ENCODE measurements at regions not wholly inside any gene's neighbourhood (a gene's known extent, or its start where the extent isn't known, plus 50 kb on each side); places are given as distances from the start of the nearest gene placed in this dataset.

DNA sequence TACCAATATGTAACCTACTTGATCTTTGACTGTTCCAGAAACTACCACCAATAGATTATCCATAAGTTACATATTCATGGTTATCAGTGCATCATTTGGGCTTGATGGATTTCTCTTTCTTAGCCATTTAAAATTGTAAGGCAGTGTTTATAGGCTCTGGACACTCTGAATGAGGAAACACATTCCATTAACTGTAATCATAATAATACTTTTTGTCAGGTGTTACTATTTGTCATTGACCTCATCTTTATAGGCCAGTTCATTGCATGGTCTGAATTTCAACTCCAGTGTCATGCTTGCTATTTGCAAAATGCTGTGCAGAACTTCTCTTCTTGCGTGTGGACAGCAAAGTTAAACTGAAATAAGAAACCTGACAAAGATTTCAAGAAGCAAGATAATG lies 1340.2 kb upstream of the ZEB2 start:
- intact Hi-C loops (cut with micrococcal nuclease) = no loop called here
- DNase-seq (no peak), ATAC-seq (ENCODE audit: low read depth) (no peak)
- Histone ChIP-seq H4K20me1 (ENCODE audit: control insufficient read depth, insufficient read depth, low read length, poor library complexity, severe bottlenecking) (no peaks in the 10 kb centered on the region), H3K4me1 (ENCODE audit: control insufficient read depth in 2 of 2, insufficient read depth in 2 of 2, low read length in 2 of 2) (no peaks in the 10 kb centered on the region), H3K79me2 (ENCODE audit: control insufficient read depth, insufficient read depth, low read length) (no peaks in the 10 kb centered on the region), H2AFZ (ENCODE audit: insufficient read depth, low read depth, low read length, poor library complexity, severe bottlenecking) (no peak overlapping the region), H3K4me3 (ENCODE audit: control extremely low read depth in 1 of 5, extremely low read depth in 1 of 5, insufficient read depth in 1 of 5, low read depth in 2 of 5, low read length in 4 of 5) (no peak overlapping the region), H3K36me3 (replicated peaks in 1 of 2; ENCODE audit: control extremely low read depth in 1 of 2, control insufficient read depth in 1 of 2, extremely low read depth in 1 of 2, insufficient read depth in 2 of 2, low read length in 1 of 2) (no peaks in the 10 kb centered on the region), H3K27ac (ENCODE audit: low read length in 2 of 2) (no peak overlapping the region), H3K27me3 (replicated peaks in 1 of 4; ENCODE audit: control extremely low read depth in 1 of 4, control insufficient read depth in 3 of 4, insufficient read depth in 4 of 4, low read length in 3 of 4) (no peaks in the 10 kb centered on the region), H3K9ac (ENCODE audit: low read length) (no peak overlapping the region), H3K4me2 (replicated peaks; ENCODE audit: low read depth, low read length, poor library complexity, severe bottlenecking) (no peak overlapping the region), H3K9me3 (ENCODE audit: control extremely low read depth in 1 of 3, control insufficient read depth in 2 of 3, insufficient read depth in 1 of 3, low read length in 2 of 3) (no peaks in the 10 kb centered on the region)
- H3K4me3 Mint-ChIP-seq = no peak overlapping the region
- no peaks in the 10 kb centered on the region for H3K9me3 Mint-ChIP-seq (ENCODE audit: insufficient read depth)
- no peaks in the 10 kb centered on the region for H3K4me1 Mint-ChIP-seq
- TF ChIP-seq CTCF (IDR thresholded peaks at IDR 0.05) (no peak), EZH2 (IDR thresholded peaks at IDR 0.05; ENCODE audit: borderline replicate concordance, insufficient read depth, low read depth, low read length, poor library complexity, severe bottlenecking) (no peak)
- H3K27me3 Mint-ChIP-seq = no peaks in the 10 kb centered on the region
- no peak overlapping the region for H3K27ac Mint-ChIP-seq
- CTCF ChIA-PET = no interaction called here
- no CpG with 5 or more reads among the region's 1 CpG for WGBS (ENCODE audit: insufficient coverage)
- POLR2A ChIA-PET = no interaction called here

DNA sequence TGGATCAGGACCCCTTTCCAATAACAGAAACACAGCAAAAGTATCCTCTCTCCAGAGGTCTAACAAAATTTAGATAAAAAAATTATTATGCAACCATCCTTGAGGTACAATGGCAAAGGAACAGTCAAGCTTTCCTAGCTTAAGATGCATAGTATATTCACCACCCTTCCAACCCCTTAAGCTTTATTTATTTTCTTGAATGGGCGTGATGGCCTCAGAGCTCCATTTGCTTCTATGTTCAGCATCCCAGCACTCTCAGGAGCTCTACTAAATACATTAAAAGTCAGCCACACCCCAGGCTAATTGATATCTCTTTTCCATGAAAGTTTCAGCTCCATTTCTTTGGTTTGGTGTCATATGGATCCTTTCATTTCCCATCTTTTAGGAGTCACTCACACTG lies 1335.2 kb upstream of the ZEB2 start:
- no peaks in the 10 kb centered on the region for H3K79me2 ChIP-seq (ENCODE audit: control insufficient read depth, insufficient read depth, low read length)
- H3K27me3 Mint-ChIP-seq = no peaks in the 10 kb centered on the region
- WGBS (ENCODE audit: insufficient coverage) = no CpG with 5 or more reads among the region's 1 CpG
- no peak overlapping the region for H3K27ac Mint-ChIP-seq
- no peaks in the 10 kb centered on the region for H3K4me1 Mint-ChIP-seq
- H3K9ac ChIP-seq (ENCODE audit: low read length) = no peak overlapping the region
- H3K4me2 ChIP-seq (replicated peaks; ENCODE audit: low read depth, low read length, poor library complexity, severe bottlenecking) = no peak overlapping the region
- no peak for DNase-seq
- H3K9me3 Mint-ChIP-seq (ENCODE audit: insufficient read depth) = no peaks in the 10 kb centered on the region
- TF ChIP-seq EZH2 (IDR thresholded peaks at IDR 0.05; ENCODE audit: borderline replicate concordance, insufficient read depth, low read depth, low read length, poor library complexity, severe bottlenecking) (no peak), CTCF (IDR thresholded peaks at IDR 0.05) (no peak)
- no peak overlapping the region for H2AFZ ChIP-seq (ENCODE audit: insufficient read depth, low read depth, low read length, poor library complexity, severe bottlenecking)
- no peaks in the 10 kb centered on the region for H3K36me3 ChIP-seq (replicated peaks in 1 of 2; ENCODE audit: control extremely low read depth in 1 of 2, control insufficient read depth in 1 of 2, extremely low read depth in 1 of 2, insufficient read depth in 2 of 2, low read length in 1 of 2)
- ATAC-seq (ENCODE audit: low read depth) = no peak
- no peak overlapping the region for H3K4me3 ChIP-seq (ENCODE audit: control extremely low read depth in 1 of 5, extremely low read depth in 1 of 5, insufficient read depth in 1 of 5, low read depth in 2 of 5, low read length in 4 of 5)
- H3K4me3 Mint-ChIP-seq = no peak overlapping the region
- H3K27me3 ChIP-seq (replicated peaks in 1 of 4; ENCODE audit: control extremely low read depth in 1 of 4, control insufficient read depth in 3 of 4, insufficient read depth in 4 of 4, low read length in 3 of 4) = no peaks in the 10 kb centered on the region
- H3K9me3 ChIP-seq (ENCODE audit: control extremely low read depth in 1 of 3, control insufficient read depth in 2 of 3, insufficient read depth in 1 of 3, low read length in 2 of 3) = no peaks in the 10 kb centered on the region
- POLR2A ChIA-PET = no interaction called here
- no peaks in the 10 kb centered on the region for H4K20me1 ChIP-seq (ENCODE audit: control insufficient read depth, insufficient read depth, low read length, poor library complexity, severe bottlenecking)
- intact Hi-C loops (cut with micrococcal nuclease) = no loop called here
- no peaks in the 10 kb centered on the region for H3K4me1 ChIP-seq (ENCODE audit: control insufficient read depth in 2 of 2, insufficient read depth in 2 of 2, low read length in 2 of 2)
- no peak overlapping the region for H3K27ac ChIP-seq (ENCODE audit: low read length in 2 of 2)
- CTCF ChIA-PET = no interaction called here
